ENCODE measurements at regions not wholly inside any gene's neighbourhood (a gene's known extent, or its start where the extent isn't known, plus 50 kb on each side); places are given as distances from the start of the nearest gene placed in this dataset.

DNA sequence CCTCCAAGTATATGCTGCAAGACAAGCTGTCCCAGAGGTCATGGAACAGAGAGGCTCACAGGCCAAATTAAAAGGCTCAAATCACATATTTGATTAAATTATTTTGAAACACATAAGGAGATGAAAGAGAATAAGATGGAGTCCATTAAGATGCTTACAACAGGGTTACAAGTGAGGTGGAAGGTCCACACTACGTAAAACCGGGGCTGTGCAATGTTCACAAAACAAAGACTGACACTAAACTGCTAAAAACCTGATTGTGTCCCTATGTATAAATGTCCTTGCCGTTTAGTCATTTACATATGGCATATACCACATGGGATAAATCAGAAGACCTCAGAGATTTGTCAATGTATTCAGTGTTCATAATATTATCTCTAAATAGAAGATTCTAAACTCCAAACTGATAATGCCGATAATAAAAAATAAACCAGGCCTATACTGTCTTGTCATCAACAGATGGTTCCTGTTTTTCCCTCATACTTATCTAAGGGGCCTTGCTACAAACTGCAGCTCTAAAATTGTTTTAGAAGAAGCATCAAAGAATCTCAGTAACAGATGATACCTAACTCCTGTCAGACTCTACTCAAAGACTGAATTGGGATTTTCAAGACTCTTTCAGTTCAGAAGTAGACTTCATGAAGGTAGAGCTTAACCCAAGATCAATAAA is 51.8 kb upstream of the RIPOR2 start:
- DNase-seq, result no peak

DNA sequence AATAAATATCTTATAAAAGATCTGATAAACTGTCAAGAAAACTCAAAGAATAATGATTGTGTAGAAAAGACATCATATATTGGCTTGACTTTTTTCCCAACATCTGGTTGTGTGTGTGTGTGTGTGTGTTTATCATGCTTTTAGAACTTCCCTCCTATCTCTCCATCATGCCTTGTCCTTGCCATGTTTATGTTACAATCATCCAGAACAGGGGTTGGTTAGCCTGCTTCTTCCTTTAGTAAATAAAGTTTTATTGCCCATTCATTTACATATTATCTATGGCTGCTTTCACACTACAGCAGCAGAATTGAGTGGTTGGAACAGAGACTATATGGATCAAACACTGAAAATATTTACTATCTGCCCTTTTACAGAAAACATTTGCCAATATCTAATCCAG is 52.8 kb upstream of the RIPOR2 start:
- DNase-seq, result no peak

DNA sequence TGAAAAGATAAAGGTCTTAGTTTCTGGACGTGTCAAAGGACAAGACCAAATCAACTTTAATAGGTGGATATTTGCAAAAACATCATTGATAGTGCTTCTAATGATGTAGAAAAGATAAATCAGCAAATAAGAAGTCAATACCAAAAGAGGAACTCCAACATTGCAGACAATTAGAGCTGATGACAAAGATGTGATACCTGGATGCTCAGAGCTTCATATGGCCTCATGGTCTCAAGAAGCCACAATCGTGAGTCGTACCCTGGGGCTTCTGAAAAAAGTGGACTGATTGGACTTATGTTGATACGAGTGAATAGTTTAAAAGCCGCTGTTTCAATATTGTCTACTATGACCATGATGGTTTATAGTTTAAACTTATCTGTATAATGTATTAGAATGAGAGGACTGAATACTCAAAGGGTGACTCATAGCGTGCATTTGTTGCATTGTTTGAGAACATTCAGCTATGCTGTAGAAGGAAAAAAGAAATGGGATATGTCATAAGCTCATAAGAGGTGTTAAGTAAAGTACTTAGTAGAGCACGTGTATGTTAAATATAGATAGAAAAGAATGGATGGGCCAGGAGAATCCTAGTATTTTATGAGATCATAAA is 54.6 kb upstream of the RIPOR2 start:
- DNase-seq, result no peak

DNA sequence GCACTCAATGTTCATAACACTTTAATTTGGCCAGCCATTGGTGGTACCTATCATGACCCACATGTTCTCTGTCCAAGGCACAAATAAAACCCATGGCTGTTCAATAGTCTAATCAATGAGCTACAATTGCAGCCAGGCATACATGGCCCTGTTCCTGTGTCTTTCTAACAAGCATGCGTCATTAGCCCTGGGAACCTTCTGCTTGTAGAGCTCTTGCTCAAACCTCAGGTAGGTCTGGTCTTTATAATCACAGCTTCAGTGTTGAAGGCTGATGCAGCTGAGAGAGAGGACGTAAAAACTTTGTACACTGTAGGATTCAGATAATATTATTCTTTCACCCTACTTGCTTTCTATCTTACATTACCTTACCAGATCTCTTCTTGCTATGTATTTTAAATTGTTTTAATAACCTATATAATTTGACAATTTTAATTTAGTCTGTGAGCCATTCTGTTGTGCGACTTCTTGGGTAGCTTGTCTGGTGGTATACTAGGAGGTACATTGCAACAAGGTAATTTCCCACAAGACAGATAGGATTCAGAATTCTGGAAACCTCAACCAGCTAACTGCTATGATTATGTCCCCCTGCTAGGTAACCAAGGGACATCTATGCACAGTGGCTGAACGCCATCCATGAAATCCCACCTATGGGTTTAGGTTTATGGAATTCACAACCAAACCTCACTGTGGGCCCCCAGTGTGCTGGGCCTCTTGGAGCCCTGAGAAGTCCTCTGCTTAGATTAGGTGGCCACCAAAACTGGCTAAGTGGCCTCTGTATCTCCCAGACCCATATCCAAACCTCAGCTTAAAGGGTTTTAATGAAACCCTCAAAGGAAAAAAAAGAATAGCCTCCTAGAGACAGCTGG is 55.4 kb upstream of the RIPOR2 start:
- DNase-seq, result no peak

DNA sequence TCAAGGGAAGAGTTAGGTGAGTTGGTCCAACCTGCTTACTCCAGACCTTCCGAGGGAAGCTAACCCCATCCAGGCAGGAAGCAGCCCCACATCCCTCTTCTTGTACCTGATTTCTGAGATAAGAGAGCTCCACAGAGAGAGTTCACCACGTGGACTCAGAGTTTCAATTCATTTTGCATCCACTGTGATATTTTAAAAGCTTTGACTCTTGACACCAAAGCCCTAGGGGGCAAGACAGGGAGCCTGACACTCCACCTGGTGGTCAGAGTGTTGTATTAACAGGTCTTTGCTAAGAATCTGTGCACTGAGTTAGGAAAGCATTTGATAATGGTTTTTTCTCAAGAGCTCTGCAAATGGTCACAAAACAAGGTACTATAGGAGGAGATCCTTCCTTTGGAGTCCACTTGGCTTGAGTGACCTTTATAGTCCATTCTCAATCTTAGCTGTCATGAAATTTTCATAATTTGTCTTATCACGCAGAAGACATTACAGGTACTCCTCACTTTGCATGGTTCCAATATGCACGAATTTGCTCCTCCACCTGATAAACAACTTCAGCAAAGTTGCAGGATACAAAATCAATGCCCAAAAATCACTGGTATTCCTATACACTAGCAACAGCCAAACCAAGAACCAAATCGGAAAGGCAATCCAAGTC is 56.2 kb upstream of the RIPOR2 start:
- DNase-seq, result peak; percentile 87

DNA sequence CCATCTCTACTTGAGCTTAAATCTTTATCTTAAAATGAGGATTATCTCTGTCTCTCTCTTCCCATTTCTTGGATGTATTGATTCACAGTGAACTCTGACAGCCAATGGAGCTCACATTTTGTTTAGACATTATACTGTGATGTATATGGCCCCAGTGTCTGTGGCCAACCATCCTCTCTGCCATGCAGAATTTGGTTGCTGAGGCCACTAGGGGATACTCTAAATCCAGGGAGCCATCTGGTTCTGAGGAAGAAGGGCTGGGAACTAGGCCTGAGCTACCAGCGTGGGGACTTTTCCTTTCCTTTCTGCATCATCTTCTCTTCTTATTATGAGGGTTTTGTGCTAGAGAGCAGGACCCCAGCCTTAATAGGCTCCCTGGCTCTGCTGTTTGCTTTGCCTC is 59.1 kb upstream of the RIPOR2 start:
- no peak for DNase-seq

DNA sequence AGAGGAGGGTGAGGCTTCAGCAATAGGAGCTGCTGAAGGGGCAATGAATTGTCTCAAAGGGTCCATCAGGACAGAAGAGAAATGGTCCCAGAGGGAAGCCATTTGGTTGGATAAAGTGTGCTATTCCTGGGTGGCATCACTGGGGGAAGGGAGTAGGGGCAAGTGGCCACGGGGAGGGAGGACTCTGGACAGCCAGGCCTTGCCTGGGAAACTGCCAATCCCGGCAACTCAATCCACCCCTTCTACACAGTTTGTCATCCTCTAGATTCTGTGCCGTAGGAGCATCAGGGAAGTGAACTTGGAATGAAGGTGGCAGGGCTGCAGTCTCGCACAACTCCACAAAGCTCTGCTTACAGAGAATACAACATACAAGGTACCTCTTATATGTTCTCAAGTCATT is 59.5 kb upstream of the RIPOR2 start:
- DNase-seq, result no peak

DNA sequence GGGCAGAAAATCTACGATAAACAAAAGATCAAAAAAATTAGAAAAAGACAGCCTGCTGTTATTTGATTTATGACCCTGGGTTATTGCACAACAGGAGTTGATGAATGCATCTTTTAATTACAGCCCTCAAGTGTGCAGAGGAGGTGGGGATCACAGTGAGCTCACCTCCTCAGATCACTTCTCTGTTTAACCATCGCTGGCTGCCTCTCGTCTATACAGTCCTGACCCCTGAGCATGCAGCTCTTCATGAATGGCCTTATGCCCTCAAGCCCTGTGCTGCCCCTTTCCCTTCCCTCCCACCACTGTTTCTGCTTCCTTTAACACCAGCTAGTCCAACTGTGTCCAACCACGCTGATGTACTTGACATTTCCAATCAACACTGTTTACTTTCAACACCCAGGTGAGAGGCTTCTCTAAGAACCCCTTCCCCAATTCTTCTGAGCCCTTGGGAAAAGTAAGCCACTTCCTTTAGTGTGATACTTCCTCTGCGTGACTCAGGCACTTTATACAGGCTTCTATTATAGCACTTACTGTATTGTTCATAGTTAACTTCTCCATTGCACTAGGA is 60.6 kb upstream of the RIPOR2 start:
- no peak for DNase-seq

DNA sequence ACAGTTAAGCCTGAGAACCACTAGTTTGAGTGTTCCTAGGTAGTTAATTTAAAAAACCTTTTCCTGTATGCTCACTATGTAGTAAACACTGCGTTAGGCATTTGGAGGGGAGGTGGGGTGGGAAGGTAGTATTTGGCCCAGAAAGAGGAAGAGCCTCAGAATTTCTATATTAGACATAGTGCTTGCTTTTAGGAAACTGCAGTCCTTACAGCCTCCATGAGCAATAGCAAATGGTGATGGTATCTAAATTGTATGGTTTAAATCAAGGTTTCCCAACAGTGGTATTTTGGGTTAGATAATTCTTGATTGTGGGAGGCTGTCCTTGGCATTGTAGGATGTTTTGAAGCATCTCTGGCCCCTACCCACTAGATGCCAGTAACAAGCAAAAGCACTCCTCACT is 61.5 kb upstream of the RIPOR2 start:
- no peak for DNase-seq

DNA sequence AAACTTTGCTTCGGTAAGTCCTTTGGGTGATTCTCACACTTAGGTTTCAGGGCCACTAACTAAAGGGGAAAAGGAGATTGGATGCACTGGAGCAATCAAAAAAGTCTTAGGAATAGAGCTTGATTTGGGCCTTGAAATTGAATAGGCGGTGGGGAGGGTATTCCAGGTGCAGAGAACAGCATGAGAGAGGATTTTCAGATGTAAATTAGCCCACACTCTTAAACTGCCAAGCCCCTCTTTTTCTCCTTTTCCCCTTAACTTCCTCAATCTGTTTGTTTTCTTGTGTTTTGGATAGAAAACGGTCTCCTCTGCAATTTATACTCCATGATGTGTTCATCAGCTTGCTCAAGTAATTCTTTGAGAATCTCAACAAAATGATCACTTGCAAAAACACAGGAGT is 62.1 kb upstream of the RIPOR2 start:
- no peak for DNase-seq

DNA sequence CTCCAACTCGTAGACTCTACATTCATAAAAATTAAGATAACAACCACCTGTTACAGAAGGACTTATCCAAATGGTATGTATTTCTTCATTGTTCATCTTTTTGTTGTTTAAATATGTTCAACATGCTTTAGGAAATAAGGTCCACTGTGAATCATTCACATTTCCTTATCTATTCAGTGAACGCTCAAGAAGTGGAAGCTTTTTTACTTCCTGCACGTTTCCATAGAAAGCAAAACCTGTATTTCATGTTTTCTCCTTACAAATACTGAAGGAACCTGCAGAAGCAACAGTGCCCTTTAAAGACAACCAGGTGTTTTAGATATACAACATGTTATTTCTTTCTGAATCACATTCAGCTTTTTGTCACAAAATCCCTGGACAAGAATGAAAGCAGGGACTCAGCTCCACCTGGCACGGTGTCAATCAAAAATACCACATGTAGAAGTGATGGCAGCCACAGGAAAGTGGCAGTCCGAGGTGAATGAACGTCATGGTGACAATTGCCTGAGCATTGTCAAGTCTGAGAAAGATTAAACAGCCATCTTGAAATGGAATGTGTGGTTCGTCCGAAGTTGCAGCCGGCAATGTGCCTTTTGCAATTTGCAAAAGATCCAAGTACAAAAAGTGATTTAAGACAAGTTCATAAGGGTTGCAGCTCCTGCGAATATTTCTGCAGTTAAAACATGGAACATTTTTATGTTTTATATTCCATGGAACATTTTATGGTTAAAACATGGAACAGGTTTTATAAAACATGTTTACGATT is 66.7 kb upstream of the RIPOR2 start:
- no peak for DNase-seq

DNA sequence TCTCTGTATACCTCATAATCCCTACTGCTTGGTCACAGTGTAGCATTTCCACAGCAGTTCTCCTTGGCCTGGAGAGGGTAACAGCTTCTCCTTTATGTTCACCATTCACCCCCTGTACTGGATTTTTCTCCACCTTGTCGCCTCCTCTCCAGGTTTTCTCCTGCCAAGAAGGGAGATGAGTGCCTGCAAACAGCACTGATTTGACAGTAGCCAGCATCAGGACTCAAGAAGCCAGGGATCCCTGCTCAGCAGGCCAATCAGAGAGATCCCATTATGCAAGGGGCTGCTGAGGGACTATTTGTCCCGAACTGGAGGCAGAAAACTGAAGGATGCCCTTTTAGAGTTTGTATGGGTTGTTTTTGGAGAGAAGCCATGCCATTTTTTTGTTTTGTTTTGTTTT is 68.6 kb upstream of the RIPOR2 start:
- DNase-seq, result no peak

DNA sequence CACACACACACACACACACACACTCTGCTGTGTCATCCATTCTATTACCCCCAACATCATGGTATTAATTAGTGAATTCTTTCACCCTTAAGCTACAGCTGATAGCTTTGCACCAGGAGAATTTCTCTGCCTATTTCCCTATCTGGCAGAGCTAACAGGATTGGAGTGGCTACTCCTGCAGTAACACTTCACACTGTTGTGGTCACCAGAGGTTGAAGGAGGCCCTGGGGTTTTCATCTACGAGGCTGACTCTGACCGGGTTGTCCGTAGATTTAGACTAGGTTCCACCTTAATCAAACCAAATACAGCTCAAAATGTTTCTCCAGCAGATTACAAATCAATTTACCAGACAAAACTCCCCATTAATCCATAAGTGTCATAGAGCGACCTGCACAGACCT is 69.2 kb upstream of the RIPOR2 start:
- no peak for DNase-seq

DNA sequence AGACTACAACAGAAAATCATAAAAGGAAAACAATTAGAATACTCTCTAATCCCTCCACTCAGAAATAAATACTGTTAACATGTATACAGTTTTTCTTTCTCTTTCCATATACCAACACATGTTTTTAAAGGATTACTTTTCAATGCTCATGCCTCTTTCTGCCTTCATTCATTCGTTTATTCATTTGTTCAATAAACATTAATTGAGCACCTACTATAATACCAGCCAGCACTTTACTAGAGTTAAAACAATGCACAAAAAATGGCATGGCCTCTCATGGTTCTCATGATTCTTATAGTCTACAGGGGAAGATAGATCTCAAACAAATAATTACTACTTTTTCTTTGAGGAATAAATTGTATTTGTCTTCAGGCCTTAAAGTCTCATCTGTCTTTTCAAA is 70.3 kb upstream of the RIPOR2 start:
- DNase-seq, result no peak

DNA sequence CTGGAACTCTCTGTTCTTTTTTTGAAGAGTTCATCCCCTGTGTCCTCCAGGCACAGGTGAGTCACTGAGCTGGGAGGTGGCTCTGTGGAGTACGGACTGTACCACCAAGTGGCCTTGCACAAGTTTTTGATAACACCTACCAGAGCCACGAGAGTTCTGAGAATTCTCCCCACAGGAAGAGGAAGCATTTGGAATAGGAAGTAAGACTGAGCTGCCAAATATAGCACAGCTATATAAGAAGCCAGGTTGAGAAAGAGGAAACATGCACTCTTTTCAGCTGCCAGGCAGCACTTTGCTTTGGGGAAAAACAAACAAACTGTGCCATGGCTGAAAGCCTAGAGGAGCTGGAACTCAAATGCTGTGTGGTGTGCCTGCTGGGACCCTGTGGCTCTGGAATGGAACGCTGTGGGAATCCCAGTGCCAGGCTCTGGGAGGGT is 70.8 kb upstream of the RIPOR2 start:
- peak; percentile 85 for DNase-seq

DNA sequence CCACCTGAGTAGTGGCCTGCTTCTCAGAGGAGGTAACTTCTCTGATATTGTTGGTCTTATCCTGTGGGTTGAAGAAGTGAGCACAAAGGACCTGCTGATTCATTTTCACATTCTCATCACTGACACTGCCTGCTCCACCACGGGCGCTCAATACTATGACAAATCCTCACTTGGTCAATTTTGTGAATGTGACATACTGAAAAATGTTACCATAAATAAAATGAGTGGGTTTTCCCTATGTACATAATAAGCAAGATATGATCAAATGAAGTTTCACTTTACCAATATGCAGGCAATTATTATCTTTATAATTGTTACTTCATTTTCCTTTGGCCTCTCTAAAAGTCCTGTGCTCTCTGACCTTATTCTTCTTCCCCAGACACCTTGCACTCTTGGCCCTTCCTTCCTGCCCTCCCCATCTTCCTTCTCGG is 71.5 kb upstream of the RIPOR2 start:
- peak; percentile 61 for DNase-seq

DNA sequence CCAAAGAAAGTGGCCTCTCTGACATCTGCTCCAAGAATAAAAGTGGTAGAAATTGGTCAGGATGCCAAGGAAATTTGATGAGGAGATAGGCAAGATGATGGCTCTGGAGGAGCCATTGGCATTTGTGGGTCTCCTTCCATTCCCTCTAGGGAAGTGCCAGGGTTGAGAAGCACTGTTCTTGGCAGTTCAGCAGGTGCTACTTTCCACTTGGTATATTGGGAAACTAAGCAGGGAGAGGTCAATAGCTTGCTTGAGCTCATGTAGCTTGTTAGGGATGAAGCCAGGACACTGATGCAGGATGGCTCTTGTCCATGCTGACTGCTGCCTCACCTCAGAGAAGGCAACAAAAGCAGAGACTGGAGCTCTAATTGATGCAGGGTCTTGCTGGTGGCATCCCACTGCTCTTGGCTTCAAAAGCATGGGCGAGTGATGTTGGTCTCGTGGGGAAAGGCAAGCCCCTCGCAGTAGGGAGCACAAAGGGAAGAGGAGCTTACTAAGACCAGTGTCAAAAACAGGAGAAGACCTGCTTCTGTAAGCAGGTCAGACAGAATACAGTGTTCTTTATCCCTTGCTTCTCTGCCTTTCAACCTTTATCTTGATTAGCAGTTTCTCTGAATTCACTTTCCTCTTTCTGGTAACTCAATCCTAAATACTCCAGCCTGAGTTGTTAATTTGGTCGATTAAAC is 73.1 kb upstream of the RIPOR2 start:
- DNase-seq, result no peak

DNA sequence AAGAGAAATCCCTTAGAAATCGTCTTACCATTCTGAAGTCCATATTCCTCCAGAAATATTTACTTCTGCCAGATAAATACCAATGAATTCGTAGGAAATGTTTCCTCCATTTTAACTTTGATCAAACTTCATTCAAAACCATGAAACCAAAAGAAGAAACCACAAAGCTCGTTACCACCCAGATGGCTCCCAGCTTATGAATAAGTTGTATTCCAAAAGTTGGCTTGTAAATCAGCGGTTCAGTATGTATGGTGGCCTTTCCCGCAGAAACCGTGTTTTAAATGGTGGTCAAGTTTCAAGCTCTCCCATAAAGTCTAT is 73.6 kb upstream of the RIPOR2 start:
- DNase-seq, result no peak

DNA sequence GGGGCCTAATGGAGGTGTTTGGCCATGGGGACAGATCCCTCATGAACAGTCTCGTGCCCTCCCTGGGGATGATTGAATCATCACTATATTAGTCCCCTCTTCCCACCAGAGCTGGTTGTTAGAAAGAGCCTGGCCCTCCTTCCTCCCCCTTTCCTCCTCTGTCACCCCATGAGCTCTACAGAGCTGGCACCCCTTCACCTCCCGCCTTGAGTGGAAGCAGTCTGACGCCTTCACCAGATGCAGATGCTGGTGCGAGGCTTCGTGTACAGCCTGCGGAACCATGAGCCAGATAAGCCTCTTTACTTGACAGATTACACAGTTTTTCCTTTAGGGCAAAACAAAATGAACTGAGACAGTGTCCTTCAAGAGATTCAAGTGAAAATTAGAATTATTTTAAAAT is 74.4 kb upstream of the RIPOR2 start:
- DNase-seq, result peak; percentile 35

DNA sequence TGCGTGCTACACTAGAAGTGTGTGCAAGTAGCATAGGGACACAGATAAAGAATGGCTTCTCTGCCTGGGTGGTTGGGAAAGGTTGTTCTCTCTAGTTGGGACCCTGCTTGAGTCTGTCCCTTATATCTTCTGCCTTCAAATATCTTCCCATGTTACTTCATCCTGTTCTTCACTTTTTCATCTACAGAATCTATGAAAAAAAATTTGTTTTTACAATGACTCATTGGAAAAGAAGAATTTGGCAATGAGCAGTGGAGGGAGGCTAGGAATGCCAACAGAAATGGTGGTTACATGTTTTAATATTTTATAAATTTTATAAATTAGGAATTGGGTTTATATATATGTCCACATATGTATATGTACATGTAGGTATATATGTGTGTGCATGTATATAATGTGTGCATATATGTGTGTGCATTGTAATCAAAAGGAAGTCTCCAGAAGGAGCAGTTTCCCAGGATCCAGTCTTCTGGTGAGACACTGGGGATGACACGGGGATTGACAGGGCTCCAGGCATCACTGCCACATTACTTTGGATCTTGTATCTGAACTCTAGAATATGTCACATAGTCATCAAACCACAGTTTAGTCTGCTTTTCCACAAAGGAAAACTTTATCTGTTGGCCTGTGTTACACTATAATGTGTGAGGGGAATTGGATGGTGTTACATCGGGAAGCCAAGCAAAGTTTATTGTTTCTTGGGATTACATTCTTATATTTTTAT is 75.3 kb upstream of the RIPOR2 start:
- DNase-seq, result no peak

DNA sequence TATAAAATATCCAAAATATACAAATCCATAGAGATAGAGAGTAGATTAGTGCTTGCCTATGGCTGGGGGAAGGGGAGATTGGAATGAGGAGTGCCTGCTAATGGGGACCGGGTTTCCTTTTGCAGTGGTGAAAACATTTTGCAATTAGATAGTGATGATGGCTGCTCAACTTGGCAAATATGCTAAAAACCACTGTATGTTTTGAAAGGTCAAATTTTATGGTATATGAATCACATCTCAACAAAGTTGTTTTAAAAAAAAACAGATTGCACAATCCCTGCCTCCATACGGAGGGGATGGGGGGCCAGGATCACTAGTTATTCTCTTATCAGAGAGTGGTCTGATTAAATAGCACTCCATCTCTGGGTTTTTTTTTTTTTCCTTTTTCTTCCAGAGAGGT is 76.9 kb upstream of the RIPOR2 start:
- no peak for DNase-seq
